C4-2B (cell line): ENCODE measurements at regions not wholly inside any gene's neighbourhood (a gene's known extent, or its start where the extent isn't known, plus 50 kb on each side); places are given as distances from the start of the nearest gene placed in this dataset.

Experiments
- ZFX ChIP-seq: fragments of 450-650 bp; IDR thresholded peaks from 2 replicates; pipeline ENCODE4 v1.6.1; 2017
- TF ChIP-seq, protein P1 (sequence below): fragments of 450-650 bp; conservative IDR thresholded peaks from 2 replicates; pipeline ENCODE4 v1.5.1; 2017; ENCODE audit warnings: mild to moderate bottlenecking

DNA sequence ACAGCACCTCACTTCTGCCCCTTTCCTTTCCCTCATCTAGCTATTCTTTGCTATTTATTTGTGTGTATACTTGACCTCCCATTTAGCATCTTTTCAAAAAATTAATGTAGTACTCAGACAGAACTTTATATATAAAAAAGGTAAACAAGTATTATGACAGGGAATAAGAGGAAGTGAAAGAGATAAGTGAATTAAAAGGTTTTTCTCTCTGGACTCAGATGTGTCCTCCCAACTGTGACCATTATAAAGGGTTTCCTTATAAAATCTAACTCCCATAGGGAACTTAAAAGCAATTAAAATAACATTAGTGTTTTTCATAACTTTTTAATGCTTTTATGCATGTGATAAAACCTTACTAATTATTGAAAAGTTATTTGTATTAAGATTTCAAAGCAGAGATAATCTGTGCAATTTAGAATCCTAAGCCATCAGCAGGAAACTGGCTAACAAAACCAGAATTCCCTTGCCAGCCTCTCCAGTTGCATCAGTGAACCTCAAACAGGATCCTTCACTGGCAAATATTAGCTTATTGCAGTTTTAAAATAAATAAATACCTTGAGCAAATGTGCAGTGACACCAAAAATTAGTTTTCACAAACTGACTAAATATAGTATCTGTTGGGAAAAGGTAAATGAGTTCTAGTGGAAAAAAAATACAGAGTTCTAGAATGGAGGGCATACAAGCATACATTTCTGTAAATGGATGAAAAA lies 930.7 kb downstream of the BCL11A start:
- TF ChIP-seq, protein P1, sequence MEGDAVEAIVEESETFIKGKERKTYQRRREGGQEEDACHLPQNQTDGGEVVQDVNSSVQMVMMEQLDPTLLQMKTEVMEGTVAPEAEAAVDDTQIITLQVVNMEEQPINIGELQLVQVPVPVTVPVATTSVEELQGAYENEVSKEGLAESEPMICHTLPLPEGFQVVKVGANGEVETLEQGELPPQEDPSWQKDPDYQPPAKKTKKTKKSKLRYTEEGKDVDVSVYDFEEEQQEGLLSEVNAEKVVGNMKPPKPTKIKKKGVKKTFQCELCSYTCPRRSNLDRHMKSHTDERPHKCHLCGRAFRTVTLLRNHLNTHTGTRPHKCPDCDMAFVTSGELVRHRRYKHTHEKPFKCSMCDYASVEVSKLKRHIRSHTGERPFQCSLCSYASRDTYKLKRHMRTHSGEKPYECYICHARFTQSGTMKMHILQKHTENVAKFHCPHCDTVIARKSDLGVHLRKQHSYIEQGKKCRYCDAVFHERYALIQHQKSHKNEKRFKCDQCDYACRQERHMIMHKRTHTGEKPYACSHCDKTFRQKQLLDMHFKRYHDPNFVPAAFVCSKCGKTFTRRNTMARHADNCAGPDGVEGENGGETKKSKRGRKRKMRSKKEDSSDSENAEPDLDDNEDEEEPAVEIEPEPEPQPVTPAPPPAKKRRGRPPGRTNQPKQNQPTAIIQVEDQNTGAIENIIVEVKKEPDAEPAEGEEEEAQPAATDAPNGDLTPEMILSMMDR: no peak
- TF ChIP-seq ZFX: no peak
